C4-2B (cell line): ENCODE measurements at regions not wholly inside any gene's neighbourhood (a gene's known extent, or its start where the extent isn't known, plus 50 kb on each side); places are given as distances from the start of the nearest gene placed in this dataset.

Experiments used
- CTCF ChIP-seq: fragments of 450-650 bp; conservative IDR thresholded peaks from 2 replicates; pipeline ENCODE4 v1.5.1; 2017; ENCODE audit warnings: mild to moderate bottlenecking
- ZFX ChIP-seq: fragments of 450-650 bp; IDR thresholded peaks from 2 replicates; pipeline ENCODE4 v1.6.1; 2017

DNA sequence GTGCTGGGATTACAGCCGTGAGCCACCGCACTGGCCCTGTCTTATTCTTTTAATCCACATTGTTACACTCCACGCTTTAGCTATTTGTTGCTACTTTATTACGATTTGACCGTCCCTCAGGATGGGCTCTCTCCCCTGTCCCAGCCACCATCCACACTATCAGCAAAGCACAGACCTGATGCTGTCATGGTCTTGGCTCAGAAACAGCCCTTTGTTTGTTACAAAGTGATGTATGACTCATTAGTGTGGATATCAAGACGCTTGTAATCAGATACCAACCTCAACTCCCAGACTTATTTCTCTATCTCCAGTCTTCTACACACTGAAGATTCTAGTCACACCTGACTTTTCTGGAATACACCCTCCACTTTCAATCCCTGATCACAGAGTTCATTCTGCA lies 84.6 kb upstream of the FREM2 start:
- no peak for TF ChIP-seq CTCF
- no peak for TF ChIP-seq ZFX
